IMR-90 (cell line): ENCODE measurements at regions not wholly inside any gene's neighbourhood (a gene's known extent, or its start where the extent isn't known, plus 50 kb on each side); places are given as distances from the start of the nearest gene placed in this dataset.

Experiments
- ATAC-seq: fragments of 200-7000 bp; cut with Tn5 transposase; 2 replicates; pipeline ENCODE4 v1.9.1; 2020; ENCODE audit warnings: low read depth, mild to moderate bottlenecking, moderate library complexity
- BruUV-seq: library from RNA; stranded (reverse); fragments of 400-500 nt; replicated peaks from 2 replicates; lab custom pipeline; 2021; lab: Mats Ljungman, UMichigan
- CTCF ChIA-PET: fragments of 300-600 bp; formaldehyde crosslinking; extraction: SDS; loops from one replicate; lab custom pipeline; 2021; ENCODE audit warnings: antibody characterized with exemption; lab: Yijun Ruan, JAX
- POLR2A ChIA-PET: fragments of 300-600 bp; sonication (Branson Sonifier 250); formaldehyde crosslinking; loops from one replicate; lab custom pipeline; 2022; ENCODE audit warnings: antibody characterized with exemption; ENCODE audit not compliant: unreplicated experiment; lab: Charles Lee
- DNase-seq: peaks from one replicate; pipeline ENCODE4 v3.0.0; 2013
- H2AFZ ChIP-seq: replicated peaks from 2 replicates; pipeline ENCODE3; 2013; ENCODE audit warnings: low read length, mild to moderate bottlenecking; ENCODE audit not compliant: poor library complexity
- H2AK5ac ChIP-seq: 2 replicates; pipeline ENCODE4 v1.6.1; 2013; ENCODE audit warnings: low read depth, low read length, inconsistent platforms
- H2AK9ac ChIP-seq: replicated peaks from 2 replicates; pipeline ENCODE3; 2013; ENCODE audit warnings: mild to moderate bottlenecking, low read depth, low read length, moderate library complexity; ENCODE audit not compliant: poor library complexity
- H2BK120ac ChIP-seq: 2 replicates; pipeline ENCODE4 v1.6.1; 2013; ENCODE audit warnings: low read depth, low read length, inconsistent platforms
- H2BK15ac ChIP-seq: 3 replicates; pipeline ENCODE4 v1.6.1; 2013; ENCODE audit warnings: low read depth, low read length, inconsistent platforms
- H2BK20ac ChIP-seq: 2 replicates; pipeline ENCODE4 v1.6.1; 2013; ENCODE audit warnings: low read depth, mild to moderate bottlenecking, inconsistent platforms, low read length, moderate library complexity
- H2BK5ac ChIP-seq: 2 replicates; pipeline ENCODE4 v1.6.1; 2013; ENCODE audit warnings: mild to moderate bottlenecking, low read depth, low read length, inconsistent platforms; ENCODE audit not compliant: poor library complexity, severe bottlenecking
- H3K14ac ChIP-seq: replicated peaks from 2 replicates; pipeline ENCODE4 v1.6.1; 2013; ENCODE audit warnings: low read depth, low read length, inconsistent platforms
- H3K18ac ChIP-seq: 2 replicates; pipeline ENCODE4 v1.6.1; 2013; ENCODE audit warnings: low read depth, low read length, control low read depth
- H3K23ac ChIP-seq: 2 replicates; pipeline ENCODE4 v1.6.1; 2013; ENCODE audit warnings: low read depth, low read length, inconsistent platforms
- H3K27ac ChIP-seq: 2 replicates; pipeline ENCODE4 v1.5.1; 2013; ENCODE audit warnings: mild to moderate bottlenecking, control low read depth, low read length; ENCODE audit not compliant: insufficient read depth
- H3K27me3 ChIP-seq: 2 replicates; pipeline ENCODE4 v1.6.1; 2013; ENCODE audit warnings: low read length; ENCODE audit not compliant: control insufficient read depth, insufficient read depth
- H3K36me3 ChIP-seq: 2 replicates; pipeline ENCODE4 v1.6.1; 2013; ENCODE audit warnings: low read length, mixed read lengths; ENCODE audit not compliant: control insufficient read depth, insufficient read depth
- H3K4ac ChIP-seq: 2 replicates; pipeline ENCODE4 v1.6.1; 2013; ENCODE audit warnings: low read depth, low read length, inconsistent platforms
- H3K4me1 ChIP-seq: 2 replicates; pipeline ENCODE4 v1.6.1; 2013; ENCODE audit warnings: low read length, mixed read lengths; ENCODE audit not compliant: control insufficient read depth, insufficient read depth
- H3K4me2 ChIP-seq: 2 replicates; pipeline ENCODE4 v1.6.1; 2013; ENCODE audit warnings: low read depth, mild to moderate bottlenecking, control low read depth, low read length, moderate library complexity
- H3K4me3 ChIP-seq: 2 replicates; pipeline ENCODE4 v1.5.1; 2013; ENCODE audit warnings: low read depth, mild to moderate bottlenecking, control low read depth, low read length, moderate library complexity; ENCODE audit not compliant: insufficient read depth
- H3K56ac ChIP-seq: 2 replicates; pipeline ENCODE4 v1.6.1; 2013; ENCODE audit warnings: low read length, inconsistent platforms; ENCODE audit not compliant: insufficient read depth; ENCODE audit errors: extremely low read depth
- H3K79me1 ChIP-seq, 2 experiments: 2 replicates each; pipeline ENCODE4 v1.6.1; 2013; ENCODE audit warnings: low read length in 2 of 2, inconsistent platforms in 1 of 2, low read depth in 1 of 2
- H3K9ac ChIP-seq: 2 replicates; pipeline ENCODE4 v1.6.1; 2013; ENCODE audit warnings: low read depth, low read length, control low read depth
- H3K9me1 ChIP-seq: 2 replicates; pipeline ENCODE4 v1.6.1; 2013; ENCODE audit warnings: low read length, inconsistent platforms; ENCODE audit not compliant: insufficient read depth
- H3K9me3 ChIP-seq: 2 replicates; pipeline ENCODE4 v1.6.1; 2013; ENCODE audit warnings: low read length; ENCODE audit not compliant: control insufficient read depth, insufficient read depth
- H4K20me1 ChIP-seq: 2 replicates; pipeline ENCODE4 v1.6.1; 2013; ENCODE audit warnings: low read length, inconsistent platforms; ENCODE audit not compliant: insufficient read depth
- H4K5ac ChIP-seq: 2 replicates; pipeline ENCODE4 v1.6.1; 2013; ENCODE audit warnings: mild to moderate bottlenecking, low read depth, low read length, control low read depth
- H4K8ac ChIP-seq, 2 experiments: 2 replicates each; pipeline ENCODE4 v1.6.1; 2013; ENCODE audit warnings: low read depth in 2 of 2, low read length in 2 of 2, control low read depth in 1 of 2, inconsistent platforms in 1 of 2
- H4K91ac ChIP-seq: 2 replicates; pipeline ENCODE4 v1.6.1; 2013; ENCODE audit warnings: low read depth, low read length, inconsistent platforms; ENCODE audit not compliant: insufficient read depth
- BHLHE40 ChIP-seq: fragments of 150-350 bp; IDR thresholded peaks from 2 replicates; pipeline ENCODE4 v1.6.1; 2016; ENCODE audit warnings: mild to moderate bottlenecking, low read depth, low read length
- CTCF ChIP-seq: conservative IDR thresholded peaks from 2 replicates; pipeline ENCODE4 v1.5.1; 2012; ENCODE audit warnings: mild to moderate bottlenecking, low read depth, low read length, improper control_type of control experiment
- MAFK ChIP-seq: IDR thresholded peaks from 2 replicates; pipeline ENCODE4 v1.6.1; 2012; ENCODE audit warnings: low read depth, low read length, improper control_type of control experiment
- MXI1 ChIP-seq: IDR thresholded peaks from 2 replicates; pipeline ENCODE4 v1.6.1; 2012; ENCODE audit warnings: low read depth, mild to moderate bottlenecking, low read length, moderate library complexity, borderline replicate concordance
- RAD21 ChIP-seq: IDR thresholded peaks from 2 replicates; pipeline ENCODE4 v1.6.1; 2012; ENCODE audit warnings: low read length, improper control_type of control experiment
- RFX5 ChIP-seq: IDR thresholded peaks from 2 replicates; pipeline ENCODE4 v1.8.0; 2012; ENCODE audit warnings: low read depth, mild to moderate bottlenecking, low read length, moderate library complexity
- USF2 ChIP-seq: fragments of 150-350 bp; IDR thresholded peaks from 2 replicates; pipeline ENCODE4 v1.6.1; 2017; ENCODE audit warnings: mild to moderate bottlenecking, antibody characterized with exemption, low read length, low read depth
- WGBS, 2 experiments: methylation state at CpG; one replicate each; pipeline versions ENCODE4 v1.1.5 to v1.1.7; 2013; ENCODE audit warnings: missing lambda C conversion rate in 2 of 2; ENCODE audit not compliant: insufficient read length in 1 of 2; ENCODE audit errors: extremely low coverage in 2 of 2; 5-methylcytosine and 5-hydroxymethylcytosine counted together
- dilution Hi-C: fragments of 300-500 bp; cut with HindIII; formaldehyde crosslinking; loops from one replicate; pipeline ENCODE4 v1.14.3; 2018; ENCODE audit warnings: low sequenced_read_pairs; ENCODE audit not compliant: unreplicated experiment
- in situ Hi-C: fragments of 300-500 bp; cut with MboI; formaldehyde crosslinking; loops from 3 replicates; pipeline ENCODE4 v1.14.3; 2019; ENCODE audit warnings: low sequenced_read_pairs, inconsistent platforms, mixed read lengths
- intact Hi-C: fragments of 100-400 bp; cut with micrococcal nuclease; formaldehyde crosslinking; loops from 2 replicates; pipeline ENCODE4 v1.10.0; 2022

GRCh38 chr12:90331262-90331661 lies 622.6 kb upstream of the ATP2B1 start:
- Histone ChIP-seq H2BK5ac (no peak overlapping the region), H3K27ac (no peak overlapping the region), H3K9me3 (no peaks in the 10 kb centered on the region), H2BK20ac (no peak overlapping the region), H2AK9ac (no peak overlapping the region), H3K4me1 (no peaks in the 10 kb centered on the region), H3K79me1 (no peaks in the 10 kb centered on the region), H4K91ac (no peak overlapping the region), H2AK5ac (no peak overlapping the region), H4K8ac (no peak overlapping the region), H3K36me3 (no peaks in the 10 kb centered on the region), H3K23ac (no peak overlapping the region), H4K5ac (no peak overlapping the region), H2BK15ac (no peak overlapping the region), H3K9me1 (no peaks in the 10 kb centered on the region), H4K20me1 (no peaks in the 10 kb centered on the region), H3K4ac (no peak overlapping the region), H3K27me3 (no peaks in the 10 kb centered on the region), H2AFZ (no peak overlapping the region), H3K9ac (no peak overlapping the region), H3K4me2 (no peak overlapping the region), H3K56ac (no peak overlapping the region), H2BK120ac (no peak overlapping the region), H3K14ac (no peak overlapping the region), H3K18ac (no peak overlapping the region), H3K4me3 (no peak overlapping the region)
- dilution Hi-C loops (no loop called here), in situ Hi-C loops (no loop called here), intact Hi-C loops (no loop called here)
- DNase-seq, result no peak
- no peak for ATAC-seq
- CTCF ChIA-PET, result interaction anchor here (0.6 kb wide), 1 partner anchor 595 kb away, joined by 9 read pairs; no protein-coding TSS in a partner anchor
- POLR2A ChIA-PET, result no interaction called here
- no TSS peak for BruUV-seq
- TF ChIP-seq CTCF, result no peak
- TF ChIP-seq MXI1, result no peak
- TF ChIP-seq RAD21, result no peak
- TF ChIP-seq RFX5, result no peak
- no peak for TF ChIP-seq BHLHE40
- no peak for TF ChIP-seq USF2
- no peak for TF ChIP-seq MAFK
- no CpG with 5 or more reads among the region's 3 CpGs for WGBS, 2 experiments
